Muscle of back (tissue), 3 donors: ENCODE measurements at regions not wholly inside any gene's neighbourhood (a gene's known extent, or its start where the extent isn't known, plus 50 kb on each side); places are given as distances from the start of the nearest gene placed in this dataset.

Source experiments
- DNase-seq, 3 donors: peaks; one replicate each; pipeline versions ENCODE4 v3.0.0 to v3.0.0-alpha.2; 2013

DNA sequence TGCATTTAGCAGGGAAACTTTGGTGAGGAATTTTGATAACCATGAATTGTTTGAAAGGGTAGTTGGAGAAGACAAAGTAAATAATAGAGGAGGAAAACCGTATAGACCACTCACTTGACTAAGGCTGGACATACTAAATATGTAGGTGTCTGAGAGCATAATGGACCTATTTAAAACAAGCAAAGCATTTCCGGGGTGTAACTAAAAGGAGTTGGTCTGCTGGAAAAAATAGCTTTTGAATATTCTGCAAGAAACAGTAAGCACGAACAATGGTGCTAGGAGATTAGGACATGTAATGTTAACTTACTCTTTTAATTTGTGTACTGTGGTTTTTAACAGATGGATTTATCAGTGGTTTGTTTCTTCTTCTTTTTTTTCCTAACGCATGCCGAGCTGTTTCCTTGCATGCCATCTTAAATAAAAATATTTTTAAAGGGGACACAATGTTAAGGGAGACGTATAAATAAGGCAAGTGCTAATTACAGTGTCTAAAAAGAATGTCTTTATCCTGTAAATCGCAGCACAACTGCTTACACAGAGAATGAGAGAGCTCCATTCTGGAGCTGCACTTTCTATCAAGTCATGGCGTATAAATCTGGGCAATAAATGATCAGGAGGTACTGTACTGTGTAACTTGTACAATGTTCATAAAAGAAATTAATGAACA is 492.1 kb downstream of the LMO4 start:
- no peak for DNase-seq

DNA sequence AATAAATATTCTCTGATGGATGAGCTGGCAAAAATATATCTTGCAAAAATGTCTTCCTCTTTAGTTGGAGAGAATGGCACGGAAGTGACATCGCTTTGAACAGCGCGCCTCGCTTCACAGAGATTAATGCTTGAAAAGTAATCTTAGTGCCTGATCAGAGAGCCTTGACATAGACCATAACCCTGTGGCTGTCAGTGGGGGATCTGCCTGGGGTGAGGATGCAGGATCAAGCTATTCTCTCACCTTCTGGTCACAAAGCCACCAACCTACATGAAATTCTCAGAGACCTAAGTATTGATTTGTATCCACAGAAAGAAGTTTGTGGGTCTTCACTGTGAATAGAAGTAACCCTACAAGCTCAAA is 492.6 kb downstream of the LMO4 start:
- no peak for DNase-seq

DNA sequence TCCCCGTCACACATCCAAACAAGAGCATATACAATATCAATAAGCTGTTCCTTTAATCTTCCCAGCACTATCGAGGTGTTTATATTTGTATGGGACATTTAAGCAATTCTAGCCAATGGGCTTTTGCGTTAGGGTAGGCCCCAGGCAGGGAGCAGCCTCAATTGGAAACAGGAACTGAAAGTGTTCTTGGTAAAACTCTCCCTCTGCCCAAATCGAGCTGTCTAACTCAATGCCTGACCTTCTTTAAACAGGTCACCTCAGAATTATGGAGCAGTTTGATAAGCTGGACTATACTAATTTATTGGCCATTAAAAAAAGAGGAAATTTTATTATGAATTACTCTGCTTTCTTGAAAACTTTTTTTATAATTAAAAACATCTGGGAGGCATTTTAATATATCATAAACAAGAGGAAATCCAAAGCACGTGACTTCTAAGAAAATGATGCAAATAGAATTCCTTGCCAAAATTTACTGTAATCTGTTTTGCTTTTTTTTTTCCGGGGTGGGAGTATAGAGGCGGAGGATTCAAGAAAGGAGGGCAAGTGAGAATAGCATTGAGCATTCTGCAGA is 498.1 kb downstream of the LMO4 start:
- peak; percentile 80 to 94 (median 82) for DNase-seq

DNA sequence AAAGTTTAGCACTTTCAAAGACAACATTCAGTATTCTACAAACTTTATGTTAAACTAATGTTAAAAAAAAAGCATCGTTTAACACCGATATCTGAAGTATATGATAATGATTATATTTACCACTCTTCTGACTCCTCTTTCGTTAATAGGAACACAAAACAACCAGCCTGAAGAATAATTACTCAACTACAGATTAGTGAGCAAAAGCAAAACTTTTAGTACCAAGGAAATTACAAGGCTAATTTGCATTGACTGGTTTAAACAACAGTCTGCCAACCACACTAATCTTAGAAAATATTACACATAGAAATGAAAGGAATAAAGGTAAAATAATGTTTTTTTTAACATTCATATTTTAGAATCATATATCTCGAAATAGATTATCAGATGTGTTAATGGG is 500.7 kb downstream of the LMO4 start:
- no peak for DNase-seq

DNA sequence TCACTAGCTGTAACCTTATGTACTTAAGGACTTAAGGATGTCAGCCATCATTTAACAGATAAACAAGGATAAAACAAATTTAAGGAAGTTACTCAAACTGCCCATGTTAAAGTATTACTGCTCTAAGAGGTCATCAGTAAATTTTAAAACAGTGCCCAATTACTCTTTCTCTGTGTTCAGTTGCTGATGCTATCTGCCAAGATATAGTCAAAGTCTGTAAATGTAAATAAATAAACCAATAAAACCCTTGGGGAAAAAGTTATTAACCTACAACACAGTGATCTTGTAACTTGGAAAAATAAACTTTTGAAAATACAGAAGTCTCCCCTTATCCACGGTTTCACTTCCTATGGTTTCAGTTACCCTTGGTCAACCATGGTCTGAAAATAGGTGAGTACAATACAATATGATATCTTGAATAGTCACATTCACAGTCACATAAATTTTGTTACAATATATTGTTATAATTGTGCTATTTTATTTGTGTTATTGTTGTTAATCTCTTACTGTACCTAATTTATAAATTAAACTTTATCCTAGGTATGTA is 501.8 kb downstream of the LMO4 start:
- DNase-seq, result no peak

DNA sequence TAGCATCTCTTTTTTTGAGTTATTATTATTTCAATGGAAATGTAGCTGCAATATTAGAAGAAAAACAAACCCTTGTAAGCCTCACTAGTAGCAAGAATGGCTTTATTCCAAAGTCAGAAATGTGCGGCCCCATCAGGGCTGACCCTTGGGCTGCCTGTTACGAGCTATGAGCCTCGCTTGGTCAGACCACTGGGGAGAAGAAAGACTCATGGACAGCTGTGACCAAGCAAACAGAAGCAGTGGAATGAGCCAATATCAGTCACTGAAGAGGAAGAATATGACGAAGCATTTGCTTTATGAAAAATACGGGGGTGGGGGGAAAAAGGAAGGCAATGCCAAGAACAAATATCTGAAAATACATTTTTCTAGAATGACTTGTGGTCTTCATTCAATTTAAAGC is 504.5 kb downstream of the LMO4 start:
- peak; percentile 34 to 78 (median 54) for DNase-seq

DNA sequence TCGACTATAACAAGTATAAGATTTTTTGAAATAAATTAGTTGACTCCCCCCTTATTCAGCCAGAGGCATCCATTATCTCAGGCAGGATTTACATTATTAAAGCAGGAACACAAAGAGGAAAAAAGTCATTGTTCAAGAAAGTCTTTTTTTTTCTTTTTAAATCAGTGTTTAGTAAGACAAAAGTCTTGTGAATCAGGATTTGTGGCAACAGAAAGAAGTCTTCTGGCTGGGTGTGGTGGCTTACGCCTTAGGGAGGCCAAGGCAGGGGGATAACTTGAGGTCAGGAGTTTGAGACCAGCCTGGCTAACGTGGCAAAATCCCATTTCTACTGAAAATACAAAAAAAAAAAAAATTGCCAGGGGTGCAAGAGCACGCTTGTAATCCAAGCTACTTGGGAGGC is 505.5 kb downstream of the LMO4 start:
- no peak for DNase-seq

DNA sequence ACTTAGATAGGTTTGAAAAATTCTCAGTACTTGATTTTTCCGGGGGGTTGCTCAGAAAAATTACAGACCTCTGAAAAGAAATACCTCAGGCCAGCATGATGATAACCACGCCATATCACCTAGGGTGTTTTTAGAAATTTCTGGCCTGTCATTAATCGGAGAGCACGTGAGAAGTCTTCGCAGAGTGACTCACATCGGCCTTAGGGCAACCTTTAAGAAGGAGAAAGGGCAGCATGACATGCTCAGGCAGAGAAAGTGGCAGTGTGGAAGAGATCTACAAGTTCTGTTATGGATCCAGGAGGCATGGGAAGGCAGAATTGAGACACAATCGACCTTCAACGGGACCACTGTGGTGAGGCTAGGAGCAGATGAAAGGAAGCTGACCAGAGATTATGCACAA is 506.3 kb downstream of the LMO4 start:
- DNase-seq, result no peak

DNA sequence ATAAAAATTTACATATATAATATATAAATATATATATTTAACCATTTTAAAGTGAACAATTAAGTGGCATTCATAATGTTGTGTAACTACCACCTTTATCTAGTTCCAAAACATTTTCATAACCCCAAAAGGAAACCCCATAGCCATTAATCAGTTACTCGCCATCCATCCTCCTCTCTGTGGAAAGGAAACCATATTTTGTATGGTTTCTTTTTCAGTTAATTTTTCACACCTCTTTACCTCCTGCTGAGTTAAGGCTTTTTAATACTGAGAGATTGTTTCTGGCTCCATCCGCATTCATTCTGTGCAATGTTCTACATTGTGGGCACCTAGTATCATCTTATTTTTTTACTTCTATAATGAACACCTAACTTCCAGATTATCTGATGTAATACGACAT is 512.1 kb downstream of the LMO4 start:
- DNase-seq, result no peak

DNA sequence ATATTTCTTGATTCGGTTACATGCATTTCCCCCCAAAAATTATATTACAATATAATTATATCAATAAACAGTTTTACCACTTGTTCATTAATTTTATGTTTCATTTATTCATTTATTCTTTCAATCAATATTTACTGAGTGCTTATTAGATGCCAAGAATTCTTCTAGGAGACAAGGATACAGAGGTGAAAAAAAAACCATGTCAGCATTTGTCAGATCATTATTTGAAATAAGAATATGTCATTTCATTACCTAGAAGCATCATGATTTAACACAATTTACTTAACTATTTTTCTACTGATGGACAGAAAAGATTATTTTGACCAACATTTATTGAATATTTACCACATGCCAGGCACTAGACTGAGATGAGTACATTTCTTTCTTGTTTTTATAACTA is 512.7 kb downstream of the LMO4 start:
- DNase-seq, result no peak

DNA sequence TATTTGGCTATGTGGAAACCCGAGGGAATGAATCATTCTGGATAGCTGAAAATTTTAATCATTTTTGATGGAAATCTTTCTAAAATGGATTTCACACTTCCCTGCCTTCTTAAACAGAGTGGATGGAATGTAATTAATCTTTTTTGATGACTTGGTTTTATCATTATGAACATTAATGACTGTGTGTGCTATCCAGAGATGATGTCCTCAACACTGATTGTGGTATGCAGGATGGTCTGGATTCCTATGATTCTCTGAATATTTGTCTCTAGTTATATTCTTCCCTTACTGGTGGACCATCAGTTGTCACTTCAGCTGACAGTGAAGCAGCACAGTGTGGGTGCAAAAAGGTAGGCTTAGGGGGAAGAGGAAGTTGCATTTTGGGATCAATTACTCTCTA is 513.5 kb downstream of the LMO4 start:
- no peak for DNase-seq

DNA sequence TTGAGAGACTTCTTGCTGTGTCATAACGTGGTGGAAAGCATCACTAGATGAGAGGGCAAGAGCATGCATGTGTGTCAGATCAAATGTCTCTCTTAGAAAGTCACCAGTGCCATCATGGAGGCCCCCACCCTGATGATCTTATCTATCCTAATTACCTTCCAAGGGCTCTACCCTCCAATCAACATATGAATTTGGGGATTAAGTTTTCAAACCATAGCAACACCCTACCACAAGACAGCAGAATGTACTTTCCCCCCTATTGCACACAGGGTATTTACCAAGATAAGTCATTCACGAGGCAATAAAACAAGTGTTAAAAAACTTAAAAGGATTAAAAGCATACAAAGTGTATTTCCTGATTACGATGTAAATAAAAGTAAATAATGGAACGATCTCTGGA is 515.6 kb downstream of the LMO4 start:
- DNase-seq, result no peak

DNA sequence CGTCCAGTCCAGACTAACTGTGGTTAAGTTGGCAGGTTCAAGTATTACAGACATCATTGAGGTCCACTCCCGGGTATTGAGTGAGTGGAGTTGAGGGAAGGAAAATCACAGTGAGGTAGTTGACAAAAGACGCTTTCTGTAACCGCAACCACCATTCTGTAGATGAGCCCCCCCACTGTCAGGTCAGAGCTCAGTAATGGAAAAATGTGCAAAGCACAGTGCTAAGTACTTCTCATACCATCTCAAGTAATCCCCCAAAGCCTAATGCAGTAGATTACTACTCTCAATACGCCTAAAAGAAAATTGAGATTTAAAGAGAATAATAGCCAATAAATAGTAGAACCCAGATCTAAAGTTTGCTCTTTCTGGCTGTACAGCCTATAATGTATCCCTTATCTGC is 522.8 kb downstream of the LMO4 start:
- DNase-seq, result no peak

DNA sequence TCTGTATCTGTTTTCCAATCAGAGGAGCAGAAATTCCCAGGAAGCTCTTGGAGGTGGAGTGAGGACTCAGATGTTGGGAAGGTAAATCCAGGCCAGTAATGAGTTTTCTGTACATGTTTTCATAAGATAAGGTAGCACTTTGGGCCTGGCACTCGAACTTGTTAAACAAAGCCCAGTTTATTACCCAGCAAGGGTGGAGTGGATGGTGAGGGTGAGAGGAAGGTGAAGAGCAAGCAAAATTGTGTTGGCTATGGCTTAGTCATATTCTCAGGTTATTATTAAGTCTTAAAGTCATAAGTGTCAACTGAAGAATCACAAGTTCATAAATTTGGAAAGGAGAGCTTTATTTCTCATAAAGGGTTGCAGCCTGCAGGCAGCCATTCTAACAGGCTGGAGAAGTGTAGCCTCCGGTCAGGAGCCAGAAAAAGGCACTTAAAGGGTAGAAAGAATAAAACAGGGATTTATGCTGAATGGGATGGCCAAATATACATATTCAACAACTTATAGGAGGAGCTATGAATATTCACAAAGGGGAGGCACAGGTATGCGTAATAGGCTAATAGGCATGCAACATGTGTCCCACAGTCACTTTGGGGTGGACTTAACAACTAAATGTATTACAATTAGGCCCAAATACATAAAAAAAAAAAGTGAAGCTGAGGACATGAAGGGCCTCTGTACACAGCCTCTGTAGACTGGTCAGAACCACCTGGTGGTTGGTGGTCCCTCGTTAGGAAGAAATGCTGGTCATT is 523.9 kb downstream of the LMO4 start:
- DNase-seq, result no peak

DNA sequence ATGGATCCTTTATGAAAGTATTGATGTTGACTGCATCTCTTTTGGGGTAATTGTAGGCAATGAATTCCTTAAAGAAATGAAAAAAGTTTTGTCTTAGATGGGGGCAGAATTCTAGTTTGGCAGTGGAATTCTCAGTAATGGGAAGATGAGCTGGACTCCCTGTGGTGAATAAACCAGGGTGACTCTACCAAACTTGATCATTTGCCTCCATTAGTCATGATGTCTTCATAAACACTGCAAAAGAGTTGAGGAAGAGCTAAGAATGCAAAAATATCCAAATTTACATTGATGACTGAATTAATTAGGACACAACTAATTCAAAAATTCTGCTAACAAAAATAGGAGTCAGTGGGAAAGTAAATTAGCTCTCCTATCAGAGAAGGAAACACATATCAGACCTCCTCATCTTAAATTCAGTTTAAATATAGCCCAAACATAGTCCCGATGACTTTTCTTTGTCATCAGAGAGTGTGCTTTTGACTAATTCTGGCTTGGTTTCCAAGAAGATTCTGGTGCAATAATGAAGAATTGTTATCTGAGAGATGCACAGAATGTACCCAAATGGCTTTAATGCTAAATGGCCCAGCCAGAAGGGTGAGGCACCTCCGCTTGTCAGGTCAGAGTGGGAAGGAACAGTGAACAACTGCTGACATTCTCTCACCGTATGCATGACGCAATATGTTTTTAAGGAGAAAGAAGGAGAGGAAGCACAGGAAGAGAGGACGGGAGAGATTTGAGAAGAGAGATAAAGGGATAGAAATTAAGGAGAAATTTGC is 525.1 kb downstream of the LMO4 start:
- no peak for DNase-seq

DNA sequence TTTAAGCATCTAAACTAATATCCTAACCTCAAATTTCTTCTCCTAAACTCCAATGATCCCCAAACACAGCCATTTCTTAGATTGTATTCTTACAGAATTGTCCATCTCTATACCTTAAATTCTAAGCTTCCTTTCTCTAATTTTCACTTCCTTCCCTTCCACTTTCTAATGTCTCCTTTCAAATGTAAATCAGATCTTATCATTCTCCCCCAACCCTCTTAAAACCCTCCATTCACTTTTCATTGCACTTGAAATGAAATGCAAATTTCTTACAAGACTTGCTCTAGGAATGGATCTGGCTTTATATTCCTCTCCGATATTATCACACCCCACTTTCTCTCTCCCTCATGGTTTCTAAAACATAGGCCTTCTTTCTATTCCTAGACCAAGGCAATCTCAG is 534.6 kb downstream of the LMO4 start:
- no peak for DNase-seq

DNA sequence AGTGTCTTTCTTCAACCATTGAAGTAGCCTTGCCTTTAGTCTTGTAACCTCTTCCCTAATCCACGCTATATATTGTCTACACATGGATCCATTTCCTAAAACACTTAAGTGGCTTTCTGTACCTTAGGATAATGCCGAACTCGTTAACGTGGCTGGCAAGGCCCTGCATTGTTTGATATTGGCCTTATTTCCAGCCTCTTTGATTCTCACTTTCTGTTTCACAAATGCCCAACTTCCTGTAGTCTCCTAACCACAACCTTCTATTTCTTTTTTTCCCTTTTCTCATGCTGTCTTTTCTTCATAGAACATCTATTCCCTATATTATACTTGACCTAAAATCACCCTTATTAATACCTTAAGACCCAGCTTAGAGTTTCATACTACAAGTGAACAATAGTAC is 536.0 kb downstream of the LMO4 start:
- DNase-seq, result no peak

DNA sequence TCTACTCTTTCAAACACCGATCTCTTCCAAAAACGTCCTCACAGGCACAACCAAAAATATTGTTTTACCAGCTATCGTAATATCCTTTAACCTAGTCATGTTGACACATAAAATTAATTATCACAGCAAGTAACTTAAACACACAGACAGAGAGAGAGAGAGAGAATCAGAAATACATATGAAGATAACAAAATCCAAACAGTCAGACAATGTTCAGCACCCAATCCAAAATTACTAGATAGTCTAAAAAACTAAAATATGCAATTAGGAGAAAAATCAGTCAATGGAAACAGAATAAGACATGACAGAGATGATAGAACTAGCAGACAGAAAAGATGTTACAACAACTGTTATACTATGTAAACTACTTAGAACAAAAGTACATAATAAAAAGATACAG is 537.7 kb downstream of the LMO4 start:
- DNase-seq, result no peak

DNA sequence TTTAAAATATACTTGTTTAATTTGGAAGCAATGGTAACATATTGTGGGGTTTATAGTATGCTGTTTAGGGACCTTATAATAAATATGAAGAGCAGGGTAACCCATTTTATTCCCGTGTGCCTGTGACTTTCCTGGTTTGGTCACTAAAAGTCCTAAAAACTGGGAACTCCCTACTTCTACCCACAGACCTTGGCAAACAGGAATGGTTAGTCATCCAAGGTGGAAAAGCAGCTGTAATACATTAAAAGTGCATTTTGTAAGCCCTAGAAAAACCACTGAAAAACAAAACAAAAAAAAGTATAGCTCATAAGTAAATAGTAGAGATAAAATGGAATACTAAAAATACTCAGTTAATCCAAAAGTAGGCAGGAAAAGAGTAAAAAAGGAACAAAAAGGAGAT is 538.9 kb downstream of the LMO4 start:
- no peak for DNase-seq

DNA sequence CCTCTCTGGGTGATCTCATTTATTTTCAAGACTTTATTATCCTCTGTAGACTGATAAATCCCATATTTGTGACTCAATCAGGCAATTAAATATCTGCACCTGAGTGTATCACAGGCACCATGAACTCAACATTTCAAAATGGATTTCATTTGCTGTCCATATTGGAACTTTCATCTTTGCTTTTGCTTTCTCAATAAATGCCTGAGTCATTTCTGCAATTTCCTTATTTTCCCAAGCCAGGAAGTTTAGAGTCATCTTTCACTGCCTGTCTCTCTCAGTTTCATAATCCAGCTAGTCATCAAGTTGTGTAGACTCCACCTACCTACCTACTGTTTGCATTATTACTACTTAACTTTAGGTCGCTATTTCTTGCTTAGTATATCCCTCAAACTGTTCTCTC is 540.9 kb downstream of the LMO4 start:
- DNase-seq, result peak in 2 of 3 donors; percentile 18 to 19

DNA sequence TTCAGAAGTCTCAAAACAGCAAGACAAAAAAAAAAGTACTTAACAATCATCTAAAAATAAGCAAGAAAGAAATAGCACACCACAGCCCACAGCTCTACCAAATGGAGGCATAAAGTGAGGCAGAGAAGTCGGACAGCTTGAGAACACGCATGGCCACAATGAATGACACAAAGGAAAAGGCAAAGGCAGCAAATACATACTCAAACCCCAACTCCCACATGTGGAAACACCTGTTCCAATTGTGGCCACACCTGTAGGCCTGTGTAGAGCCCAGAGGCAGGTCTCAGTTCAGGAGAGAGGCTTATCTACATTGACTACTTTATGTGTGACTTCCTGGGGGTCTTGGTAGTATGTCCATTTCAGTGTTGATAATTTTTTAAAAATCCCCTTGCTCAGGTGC is 543.5 kb downstream of the LMO4 start:
- DNase-seq, result no peak

DNA sequence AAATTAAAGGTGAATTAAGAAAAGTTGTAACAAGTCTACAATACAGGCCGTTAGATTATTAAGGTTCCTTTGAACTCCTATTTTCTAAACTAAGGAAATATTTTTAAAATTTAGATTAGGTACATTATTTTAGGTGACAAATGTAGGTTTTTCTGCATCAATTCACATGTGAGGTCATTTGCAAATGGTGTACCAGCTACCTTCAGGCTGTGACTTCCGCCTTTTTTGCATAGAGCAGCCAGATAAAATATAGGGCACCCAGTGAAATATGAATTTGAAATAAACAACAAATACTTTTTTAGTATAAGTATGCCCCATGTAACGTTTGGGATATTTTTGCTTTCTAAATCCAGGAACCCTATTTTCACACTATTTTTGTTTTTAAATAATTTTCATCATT is 544.0 kb downstream of the LMO4 start:
- no peak for DNase-seq

DNA sequence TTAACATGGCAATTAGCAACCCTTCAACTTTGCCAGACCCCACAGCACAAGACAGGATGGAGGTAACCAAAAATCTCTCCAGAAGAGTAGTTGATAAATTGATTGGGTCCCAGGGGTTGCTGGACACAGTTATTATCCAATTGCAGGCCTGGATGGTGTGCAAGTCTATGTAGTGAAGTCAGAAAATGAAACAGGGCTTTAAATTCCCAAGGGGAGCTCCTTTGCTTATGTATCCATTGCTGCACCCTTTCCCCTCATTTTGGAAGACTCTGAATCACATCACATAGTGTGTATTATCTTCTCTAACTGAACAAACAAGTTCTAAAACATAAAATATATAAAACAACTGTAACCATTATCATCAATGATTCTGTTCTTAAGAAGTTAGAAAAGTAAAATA is 550.2 kb downstream of the LMO4 start:
- DNase-seq, result no peak
